Activated effector memory CD4-positive, alpha-beta T cell treated with anti-CD3 and anti-CD28 coated beads, Interleukin-2, amount 50 U/mL, for 16 hours (primary cell): ENCODE measurements at regions not wholly inside any gene's neighbourhood (a gene's known extent, or its start where the extent isn't known, plus 50 kb on each side); places are given as distances from the start of the nearest gene placed in this dataset.
"Not testable (repeated sequence)": the region's sequence is repeated elsewhere in the genome, so short reads cannot be mapped to it uniquely, and the experiment has no call there.

Experiments used
- DNase-seq: peaks from one replicate; pipeline ENCODE4 v3.0.0-alpha.2; 2020

GRCh38 chr2:126115975-126116374, 540.0 kb upstream of the GYPC start:
- DNase-seq: no peak

GRCh38 chr2:126117886-126118285, 538.1 kb upstream of the GYPC start:
- no peak for DNase-seq

- DNase-seq: no peak
Measured at GRCh38 chr2:126145752-126146151, 510.2 kb upstream of the GYPC start.

- no peak for DNase-seq
Measured at GRCh38 chr2:126154256-126154785, 501.6 kb upstream of the GYPC start.

GRCh38 chr2:126160950-126161349, 495.0 kb upstream of the GYPC start:
- not testable (repeated sequence) for DNase-seq

- DNase-seq: no peak
Measured at GRCh38 chr2:126172631-126173184, 483.2 kb upstream of the GYPC start.

GRCh38 chr2:126175222-126175621, 480.7 kb upstream of the GYPC start:
- no peak for DNase-seq

- DNase-seq: no peak
Measured at GRCh38 chr2:126177479-126177878, 478.5 kb upstream of the GYPC start.

GRCh38 chr2:126187668-126188067, 468.3 kb upstream of the GYPC start:
- DNase-seq: no peak

- DNase-seq: no peak
Measured at GRCh38 chr2:126189527-126189926, 466.4 kb upstream of the GYPC start.

GRCh38 chr2:126200538-126200937, 455.4 kb upstream of the GYPC start:
- DNase-seq: no peak

- DNase-seq: no peak
Measured at GRCh38 chr2:126208266-126208665, 447.7 kb upstream of the GYPC start.

- DNase-seq: no peak
Measured at GRCh38 chr2:126212735-126213134, 443.2 kb upstream of the GYPC start.

GRCh38 chr2:126219081-126219480, 436.9 kb upstream of the GYPC start:
- no peak for DNase-seq

- no peak for DNase-seq
Measured at GRCh38 chr2:126220331-126220730, 435.6 kb upstream of the GYPC start.

- DNase-seq: no peak
Measured at GRCh38 chr2:126221506-126221905, 434.5 kb upstream of the GYPC start.

- DNase-seq: no peak
Measured at GRCh38 chr2:126222278-126222677, 433.7 kb upstream of the GYPC start.

- no peak for DNase-seq
Measured at GRCh38 chr2:126224776-126225175, 431.2 kb upstream of the GYPC start.

GRCh38 chr2:126227250-126227649, 428.7 kb upstream of the GYPC start:
- DNase-seq: no peak

- no peak for DNase-seq
Measured at GRCh38 chr2:126228531-126228930, 427.4 kb upstream of the GYPC start.

GRCh38 chr2:126238251-126238650, 417.7 kb upstream of the GYPC start:
- DNase-seq: no peak

GRCh38 chr2:126239320-126239955, 416.5 kb upstream of the GYPC start:
- DNase-seq: no peak

GRCh38 chr2:126241001-126241400, 415.0 kb upstream of the GYPC start:
- no peak for DNase-seq

GRCh38 chr2:126241411-126241810, 414.5 kb upstream of the GYPC start:
- no peak for DNase-seq

- no peak for DNase-seq
Measured at GRCh38 chr2:126244937-126245336, 411.0 kb upstream of the GYPC start.
